H54 (cell line): ENCODE measurements at regions not wholly inside any gene's neighbourhood (a gene's known extent, or its start where the extent isn't known, plus 50 kb on each side); places are given as distances from the start of the nearest gene placed in this dataset.
A peak's percentile ranks its signal among the peaks of the same experiment; 100 is the strongest.

ENCODE experiments used
- DNase-seq: peaks from one replicate; pipeline ENCODE4 v3.0.0; 2011; ENCODE audit warnings: low spot score, mixed read lengths; ENCODE audit not compliant: insufficient read length
- FAIRE-seq: peaks from 3 replicates; lab custom pipeline; 2011; peaks lifted over from hg19 to GRCh38; lab: Jason Lieb, UNC
- POLR2A ChIP-seq: IDR thresholded peaks from 2 replicates; pipeline ENCODE4 v1.6.1; 2011; ENCODE audit warnings: low read depth, mild to moderate bottlenecking, low read length

GRCh38 chr13:104837756-104838155 lies 1697.7 kb downstream of the EFNB2 start:
- DNase-seq = no peak
- FAIRE-seq = no peak

GRCh38 chr13:104833221-104833620 lies 1702.2 kb downstream of the EFNB2 start:
- no peak for TF ChIP-seq POLR2A
- no peak for DNase-seq
- FAIRE-seq = peak; percentile 38

More at GRCh38 chr13:104837756-104838155, 1697.7 kb downstream of the EFNB2 start:
- no peak for TF ChIP-seq POLR2A

GRCh38 chr13:104832231-104832630 lies 1703.2 kb downstream of the EFNB2 start:
- no peak for FAIRE-seq
- no peak for DNase-seq
- TF ChIP-seq POLR2A = no peak

GRCh38 chr13:104831831-104832230 lies 1703.6 kb downstream of the EFNB2 start:
- TF ChIP-seq POLR2A = no peak
- FAIRE-seq (peak; percentile 15), DNase-seq (no peak)

- no peak for TF ChIP-seq POLR2A
- DNase-seq (no peak), FAIRE-seq (no peak)
Observed at GRCh38 chr13:104823709-104824108, 1711.8 kb downstream of the EFNB2 start.

- DNase-seq = no peak
- TF ChIP-seq POLR2A = no peak
- FAIRE-seq = no peak
Observed at GRCh38 chr13:104823071-104823470, 1712.4 kb downstream of the EFNB2 start.

- FAIRE-seq (peak; percentile 52), DNase-seq (no peak)
- TF ChIP-seq POLR2A = no peak
Observed at GRCh38 chr13:104817271-104817670, 1718.2 kb downstream of the EFNB2 start.

GRCh38 chr13:104816726-104817125 lies 1718.7 kb downstream of the EFNB2 start:
- FAIRE-seq = no peak
- no peak for DNase-seq
- TF ChIP-seq POLR2A = no peak

- TF ChIP-seq POLR2A = no peak
- FAIRE-seq = no peak
- no peak for DNase-seq
Observed at GRCh38 chr13:104810242-104810641, 1725.2 kb downstream of the EFNB2 start.

- no peak for TF ChIP-seq POLR2A
- FAIRE-seq = no peak
- no peak for DNase-seq
Observed at GRCh38 chr13:104809483-104809882, 1726.0 kb downstream of the EFNB2 start.

GRCh38 chr13:104805346-104805745 lies 1730.1 kb downstream of the EFNB2 start:
- DNase-seq (no peak), FAIRE-seq (no peak)

GRCh38 chr13:104799152-104799551 lies 1732.9 kb upstream of the SLC10A2 start:
- no peak for FAIRE-seq
- DNase-seq = no peak

More at GRCh38 chr13:104805346-104805745, 1730.1 kb downstream of the EFNB2 start:
- no peak for TF ChIP-seq POLR2A

GRCh38 chr13:104798486-104798885 lies 1732.3 kb upstream of the SLC10A2 start:
- DNase-seq (no peak), FAIRE-seq (no peak)
- no peak for TF ChIP-seq POLR2A

More at GRCh38 chr13:104799152-104799551, 1732.9 kb upstream of the SLC10A2 start:
- TF ChIP-seq POLR2A = no peak

- DNase-seq = no peak
- TF ChIP-seq POLR2A = no peak
- peak; percentile 43 for FAIRE-seq
Observed at GRCh38 chr13:104796581-104796980, 1730.4 kb upstream of the SLC10A2 start.

- FAIRE-seq = no peak
- no peak for TF ChIP-seq POLR2A
Observed at GRCh38 chr13:104785952-104786351, 1719.7 kb upstream of the SLC10A2 start.

More at GRCh38 chr13:104785952-104786351, 1719.7 kb upstream of the SLC10A2 start:
- DNase-seq = no peak
